CD14-positive monocyte (primary cell): ENCODE measurements at regions not wholly inside any gene's neighbourhood (a gene's known extent, or its start where the extent isn't known, plus 50 kb on each side); places are given as distances from the start of the nearest gene placed in this dataset.

Experiments used
- DNase-seq, 3 donors: peaks; one replicate each; pipeline ENCODE4 v3.0.0-alpha.2; 2011 to 2022
- H2AFZ ChIP-seq: 2 replicates; pipeline ENCODE4 v1.6.0; 2012; ENCODE audit warnings: mild to moderate bottlenecking, low read depth, low read length, inconsistent platforms; ENCODE audit not compliant: insufficient read depth, poor library complexity, severe bottlenecking
- H3K27ac ChIP-seq, 2 donors: 1 replicate in 1 of 2; 2 replicates in 1 of 2; pipeline ENCODE4 v1.5.1; 2012 to 2013; ENCODE audit warnings: low read length in 2 of 2, control low read depth in 1 of 2, inconsistent platforms in 1 of 2, low read depth in 1 of 2, mild to moderate bottlenecking in 1 of 2
- H3K27me3 ChIP-seq, 2 donors: one replicate each; pipeline versions ENCODE4 v1.6.0 to v1.6.1; 2011 to 2013; ENCODE audit warnings: low read length in 2 of 2; ENCODE audit not compliant: control insufficient read depth in 2 of 2, insufficient read depth in 2 of 2
- H3K36me3 ChIP-seq, 2 donors: replicated peaks in 1 of 2; 1 replicate in 1 of 2; 2 replicates in 1 of 2; pipeline versions ENCODE4 v1.5.1 to v1.6.1; 2012 to 2013; ENCODE audit warnings: low read length in 2 of 2, control low read depth in 1 of 2, inconsistent platforms in 1 of 2, mild to moderate bottlenecking in 1 of 2; ENCODE audit not compliant: insufficient read depth in 2 of 2, control insufficient read depth in 1 of 2
- H3K4me1 ChIP-seq, 2 donors: 1 replicate in 1 of 2; 2 replicates in 1 of 2; pipeline versions ENCODE4 v1.5.1 to v1.6.1; 2012 to 2013; ENCODE audit warnings: low read length in 2 of 2, control low read depth in 1 of 2, inconsistent platforms in 1 of 2, mild to moderate bottlenecking in 1 of 2, moderate library complexity in 1 of 2; ENCODE audit not compliant: insufficient read depth in 2 of 2, control insufficient read depth in 1 of 2
- H3K4me2 ChIP-seq: replicated peaks from 2 replicates; pipeline ENCODE3; 2012; ENCODE audit warnings: low read length, moderate library complexity, mild to moderate bottlenecking; ENCODE audit not compliant: poor library complexity, severe bottlenecking; ENCODE audit errors: extremely low read depth
- H3K4me3 ChIP-seq, 3 experiments: fragments of 200-600 bp in 1 of 3; sonication (generic) in 1 of 3; replicated peaks in 1 of 3; 1 replicate in 2 of 3; 2 replicates in 1 of 3; pipeline ENCODE4 v1.5.1; 2011 to 2013; ENCODE audit warnings: low read length in 3 of 3, mild to moderate bottlenecking in 3 of 3, control low read depth in 2 of 3, low read depth in 2 of 3, inconsistent platforms in 1 of 3, moderate library complexity in 1 of 3
- H3K79me2 ChIP-seq: 2 replicates; pipeline ENCODE4 v1.6.0; 2012; ENCODE audit warnings: mild to moderate bottlenecking, control low read depth, inconsistent platforms, low read length, moderate library complexity; ENCODE audit not compliant: insufficient read depth
- H3K9ac ChIP-seq: 2 replicates; pipeline ENCODE4 v1.6.0; 2017; ENCODE audit warnings: low read length, mild to moderate bottlenecking; ENCODE audit not compliant: insufficient read depth, poor library complexity, severe bottlenecking
- H3K9me3 ChIP-seq, 2 donors: replicated peaks in 1 of 2; 1 replicate in 1 of 2; 2 replicates in 1 of 2; pipeline versions ENCODE4 v1.5.1 to v1.6.1; 2012 to 2013; ENCODE audit warnings: low read length in 2 of 2, control low read depth in 1 of 2; ENCODE audit not compliant: control insufficient read depth in 1 of 2, insufficient read depth in 1 of 2
- H4K20me1 ChIP-seq: 2 replicates; pipeline ENCODE4 v1.6.0; 2012; ENCODE audit warnings: mild to moderate bottlenecking, low read length, control low read depth, moderate library complexity; ENCODE audit not compliant: insufficient read depth
- H3K27ac Mint-ChIP-seq, 7 donors: one replicate each; pipeline ENCODE4 v1.8.0; 2020; ENCODE audit warnings: mild to moderate bottlenecking in 7 of 7, mixed read lengths in 7 of 7, moderate library complexity in 6 of 7, inconsistent platforms in 2 of 7
- H3K27me3 Mint-ChIP-seq, 3 donors: one replicate each; pipeline ENCODE4 v1.8.0; 2021 to 2022; ENCODE audit warnings: low read depth in 3 of 3, mild to moderate bottlenecking in 3 of 3, mixed read lengths in 3 of 3, moderate library complexity in 3 of 3, inconsistent platforms in 1 of 3
- H3K36me3 Mint-ChIP-seq, 2 donors: one replicate each; pipeline ENCODE4 v1.8.0; 2020; ENCODE audit warnings: mixed read lengths in 2 of 2, inconsistent platforms in 1 of 2, mild to moderate bottlenecking in 1 of 2
- H3K4me1 Mint-ChIP-seq: one replicate; pipeline ENCODE4 v1.8.0; 2020; ENCODE audit warnings: mild to moderate bottlenecking, mixed read lengths
- H3K4me3 Mint-ChIP-seq, 2 donors: one replicate each; pipeline ENCODE4 v1.8.0; 2020; ENCODE audit warnings: mild to moderate bottlenecking in 2 of 2, mixed read lengths in 2 of 2, moderate library complexity in 1 of 2
- H3K9me3 Mint-ChIP-seq, 7 donors: one replicate each; pipeline ENCODE4 v1.8.0; 2020 to 2022; ENCODE audit warnings: mixed read lengths in 7 of 7, mild to moderate bottlenecking in 6 of 7, moderate library complexity in 6 of 7, inconsistent platforms in 2 of 7
- CTCF ChIP-seq: fragments of 200-600 bp; IDR thresholded peaks from one replicate; pipeline ENCODE4 v1.8.0; 2022; ENCODE audit warnings: antibody characterized with exemption, mild to moderate bottlenecking
- WGBS: methylation state at CpG from one replicate; pipeline ENCODE4 v1.1.5; 2013; ENCODE audit warnings: missing lambda C conversion rate; ENCODE audit not compliant: insufficient coverage; 5-methylcytosine and 5-hydroxymethylcytosine counted together
- intact Hi-C, 2 donors: fragments of 100-400 bp; cut with micrococcal nuclease; formaldehyde crosslinking; loops; one replicate each; pipeline versions ENCODE4 v1.15.0 to v1.15.1; 2023

GRCh38 chr3:159637883-159638542 lies 350.6 kb upstream of the IL12A start:
- Histone ChIP-seq H3K36me3 (no peaks in the 10 kb centered on the region), H3K27ac (no peak overlapping the region), H4K20me1 (no peaks in the 10 kb centered on the region), H3K4me1 (no peaks in the 10 kb centered on the region), H2AFZ (no peak overlapping the region), H3K9me3 (no peaks in the 10 kb centered on the region), H3K4me3 (no peak overlapping the region), H3K4me2 (no peak overlapping the region), H3K79me2 (no peaks in the 10 kb centered on the region), H3K9ac (no peak overlapping the region), H3K27me3 (no peaks in the 10 kb centered on the region)
- H3K27ac Mint-ChIP-seq = no peak overlapping the region
- H3K4me3 Mint-ChIP-seq = no peak overlapping the region
- intact Hi-C loops = no loop called here
- H3K4me1 Mint-ChIP-seq = no peaks in the 10 kb centered on the region
- 100% methylated on average over 2 of the region's 2 CpGs for WGBS
- peaks cover 0 to 4% (median 2%) of the 10 kb centered on the region in 3 donors for H3K27me3 Mint-ChIP-seq
- H3K36me3 Mint-ChIP-seq = no peaks in the 10 kb centered on the region
- DNase-seq = no peak
- peaks cover 0 to 2% (median 0%) of the 10 kb centered on the region in 7 donors for H3K9me3 Mint-ChIP-seq
- TF ChIP-seq CTCF = no peak

- no peak for DNase-seq
- Histone ChIP-seq H3K36me3 (no peaks in the 10 kb centered on the region), H4K20me1 (no peaks in the 10 kb centered on the region), H3K4me3 (no peak overlapping the region), H3K27ac (no peak overlapping the region), H2AFZ (no peak overlapping the region), H3K4me2 (no peak overlapping the region), H3K9ac (no peak overlapping the region), H3K79me2 (no peaks in the 10 kb centered on the region), H3K9me3 (no peaks in the 10 kb centered on the region), H3K4me1 (no peaks in the 10 kb centered on the region), H3K27me3 (no peaks in the 10 kb centered on the region)
- Mint-ChIP-seq H3K4me1 (no peaks in the 10 kb centered on the region), H3K27me3 (peaks cover 0 to 2% (median 2%) of the 10 kb centered on the region in 3 donors), H3K27ac (no peak overlapping the region), H3K4me3 (no peak overlapping the region), H3K9me3 (peaks cover 0 to 2% (median 0%) of the 10 kb centered on the region in 7 donors), H3K36me3 (no peaks in the 10 kb centered on the region)
- WGBS = 100% methylated on average over 1 of the region's 4 CpGs
- TF ChIP-seq CTCF = no peak
- intact Hi-C loops = no loop called here
Measured at GRCh38 chr3:159640225-159640624, 348.4 kb upstream of the IL12A start.
